Skeletal muscle tissue (tissue), 3 donors: ENCODE measurements at regions not wholly inside any gene's neighbourhood (a gene's known extent, or its start where the extent isn't known, plus 50 kb on each side); places are given as distances from the start of the nearest gene placed in this dataset.

Experiments used
- H3K27ac ChIP-seq: one replicate; pipeline ENCODE4 v1.7.0; 2013; ENCODE audit warnings: mild to moderate bottlenecking, low read depth, low read length, inconsistent platforms
- H3K27me3 ChIP-seq, 3 donors: one replicate each; pipeline ENCODE4 v1.7.0; 2013; ENCODE audit warnings: low read length in 3 of 3; ENCODE audit not compliant: control insufficient read depth in 3 of 3, insufficient read depth in 3 of 3
- H3K36me3 ChIP-seq, 3 donors: one replicate each; pipeline ENCODE4 v1.7.0; 2013; ENCODE audit warnings: low read length in 3 of 3; ENCODE audit not compliant: control insufficient read depth in 3 of 3, insufficient read depth in 3 of 3
- H3K4me1 ChIP-seq, 3 donors: one replicate each; pipeline ENCODE4 v1.7.0; 2013; ENCODE audit warnings: low read length in 3 of 3, mild to moderate bottlenecking in 3 of 3; ENCODE audit not compliant: control insufficient read depth in 3 of 3, insufficient read depth in 3 of 3
- H3K4me3 ChIP-seq, 3 donors: one replicate each; pipeline ENCODE4 v1.7.0; 2013; ENCODE audit warnings: low read length in 3 of 3
- H3K9ac ChIP-seq, 3 donors: one replicate each; pipeline ENCODE4 v1.7.0; 2013; ENCODE audit warnings: low read length in 3 of 3, mild to moderate bottlenecking in 3 of 3, moderate library complexity in 2 of 3, low read depth in 1 of 3
- H3K9me3 ChIP-seq, 3 donors: one replicate each; pipeline ENCODE4 v1.7.0; 2013; ENCODE audit warnings: low read length in 3 of 3; ENCODE audit not compliant: control insufficient read depth in 3 of 3
- donor health status: Osteomylitis.

DNA sequence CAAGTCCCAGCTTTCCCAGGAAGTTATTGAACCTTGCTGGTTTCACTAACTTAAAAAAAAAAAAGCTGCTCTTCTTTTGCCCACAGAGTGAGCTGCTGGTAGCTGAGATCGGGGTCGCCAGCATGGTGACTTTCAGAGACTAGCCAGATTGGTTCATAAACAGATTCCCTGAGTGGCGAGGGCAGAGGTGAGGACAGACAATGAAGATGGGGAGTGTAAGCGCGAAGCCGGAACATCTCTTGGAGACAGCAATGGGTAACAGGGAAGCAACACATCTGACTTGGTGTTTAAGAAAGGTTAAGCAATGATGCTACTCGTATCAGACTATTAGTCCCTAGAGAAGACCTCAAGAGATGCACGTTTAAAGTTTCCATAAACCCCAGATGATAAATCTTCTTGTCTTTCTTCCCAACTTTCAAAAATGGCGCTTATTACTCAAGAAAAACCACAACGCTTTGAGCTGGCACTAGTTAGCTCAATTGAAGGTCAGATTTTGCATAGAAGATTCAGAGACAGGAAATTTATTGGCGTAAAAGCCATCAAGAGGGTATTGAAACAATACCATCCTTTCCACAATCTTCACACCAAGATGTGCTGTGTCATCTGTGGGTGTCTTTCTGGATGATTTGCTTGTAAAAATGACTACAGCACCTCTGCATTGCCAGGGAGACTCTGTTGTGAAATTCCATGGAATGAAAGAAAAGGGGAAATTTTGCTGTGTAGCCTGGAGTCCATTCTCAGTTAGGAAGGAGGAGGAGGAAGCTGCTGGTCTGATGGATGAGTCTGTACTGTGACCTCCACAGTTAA lies 193.1 kb upstream of the CXCR4 start:
- Histone ChIP-seq H3K27ac (no peak overlapping the region), H3K27me3 (no peaks in the 10 kb centered on the region), H3K9ac (no peak overlapping the region), H3K9me3 (no peaks in the 10 kb centered on the region), H3K4me1 (no peaks in the 10 kb centered on the region), H3K4me3 (no peak overlapping the region), H3K36me3 (no peaks in the 10 kb centered on the region)

DNA sequence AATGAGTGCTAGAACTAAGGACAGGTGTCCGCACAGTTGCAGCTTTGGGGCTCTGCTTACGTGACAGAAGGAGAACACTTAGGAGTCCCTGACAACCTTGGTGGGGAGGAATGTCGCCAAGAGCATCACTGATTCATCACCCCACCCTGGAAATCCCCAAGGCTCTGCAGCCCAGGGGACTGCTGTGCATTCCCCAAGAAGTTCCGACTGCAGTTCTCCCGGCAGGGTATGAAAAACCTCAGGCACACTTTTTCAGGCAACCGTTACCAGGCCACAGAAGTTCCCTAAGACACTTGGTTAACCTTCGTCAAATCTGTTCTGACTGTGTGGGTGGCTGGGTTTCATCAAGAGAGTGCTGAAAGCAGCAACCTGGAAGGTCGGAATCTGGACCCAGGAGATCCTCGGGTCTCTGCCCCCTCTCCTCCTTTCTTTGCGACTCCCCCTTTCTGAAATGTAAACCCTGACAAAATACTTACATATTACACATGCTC lies 192.1 kb upstream of the CXCR4 start:
- Histone ChIP-seq H3K27ac (no peak overlapping the region), H3K9me3 (no peaks in the 10 kb centered on the region), H3K27me3 (no peaks in the 10 kb centered on the region), H3K4me1 (no peaks in the 10 kb centered on the region), H3K4me3 (no peak overlapping the region), H3K36me3 (no peaks in the 10 kb centered on the region), H3K9ac (no peak overlapping the region)

DNA sequence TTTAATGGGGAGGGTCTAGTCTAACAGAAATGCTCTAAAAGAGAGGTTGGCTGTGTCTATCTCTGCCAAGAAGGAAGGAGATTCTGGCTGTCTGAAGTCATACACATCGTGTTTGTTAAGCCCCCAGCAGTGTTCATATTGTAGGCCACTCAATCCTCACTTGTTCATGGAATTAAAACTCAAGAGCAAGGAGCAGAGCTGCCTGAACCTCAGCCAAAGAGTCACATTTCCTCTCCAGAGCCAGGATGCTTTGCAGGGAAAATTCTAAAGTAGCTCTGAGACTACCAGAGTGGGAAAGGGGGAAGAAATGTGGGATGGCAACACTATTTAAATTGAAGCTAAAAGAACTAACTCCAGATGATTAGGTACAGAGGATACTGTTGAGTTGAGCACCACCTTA lies 190.7 kb upstream of the CXCR4 start:
- no peaks in the 10 kb centered on the region for H3K36me3 ChIP-seq
- H3K27me3 ChIP-seq: no peaks in the 10 kb centered on the region
- H3K9ac ChIP-seq: no peak overlapping the region
- H3K27ac ChIP-seq: no peak overlapping the region
- no peak overlapping the region for H3K4me3 ChIP-seq
- H3K9me3 ChIP-seq: no peaks in the 10 kb centered on the region
- no peaks in the 10 kb centered on the region for H3K4me1 ChIP-seq

DNA sequence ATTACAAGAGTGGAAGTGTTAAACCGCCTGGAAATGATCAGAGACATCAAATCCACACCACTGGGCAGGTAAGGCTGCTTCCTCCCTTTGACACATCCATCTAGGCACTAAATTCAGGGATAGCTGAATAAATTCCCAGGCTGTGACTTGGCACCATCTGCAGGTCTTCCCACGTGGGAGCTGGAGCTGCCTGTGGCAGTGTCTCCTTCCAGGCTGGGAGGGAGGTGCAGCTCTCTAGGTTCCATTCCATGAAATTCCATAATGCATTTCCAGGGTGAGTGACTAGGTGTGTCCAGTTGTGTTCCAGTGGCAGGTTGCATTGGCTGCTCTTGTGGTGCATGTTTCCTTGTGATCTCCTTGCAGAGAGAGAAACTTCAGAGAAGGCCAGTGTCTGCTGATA lies 188.9 kb upstream of the CXCR4 start:
- Histone ChIP-seq H3K27ac (no peak overlapping the region), H3K4me1 (no peaks in the 10 kb centered on the region), H3K4me3 (no peak overlapping the region), H3K9ac (no peak overlapping the region), H3K9me3 (no peaks in the 10 kb centered on the region), H3K27me3 (no peaks in the 10 kb centered on the region), H3K36me3 (no peaks in the 10 kb centered on the region)

DNA sequence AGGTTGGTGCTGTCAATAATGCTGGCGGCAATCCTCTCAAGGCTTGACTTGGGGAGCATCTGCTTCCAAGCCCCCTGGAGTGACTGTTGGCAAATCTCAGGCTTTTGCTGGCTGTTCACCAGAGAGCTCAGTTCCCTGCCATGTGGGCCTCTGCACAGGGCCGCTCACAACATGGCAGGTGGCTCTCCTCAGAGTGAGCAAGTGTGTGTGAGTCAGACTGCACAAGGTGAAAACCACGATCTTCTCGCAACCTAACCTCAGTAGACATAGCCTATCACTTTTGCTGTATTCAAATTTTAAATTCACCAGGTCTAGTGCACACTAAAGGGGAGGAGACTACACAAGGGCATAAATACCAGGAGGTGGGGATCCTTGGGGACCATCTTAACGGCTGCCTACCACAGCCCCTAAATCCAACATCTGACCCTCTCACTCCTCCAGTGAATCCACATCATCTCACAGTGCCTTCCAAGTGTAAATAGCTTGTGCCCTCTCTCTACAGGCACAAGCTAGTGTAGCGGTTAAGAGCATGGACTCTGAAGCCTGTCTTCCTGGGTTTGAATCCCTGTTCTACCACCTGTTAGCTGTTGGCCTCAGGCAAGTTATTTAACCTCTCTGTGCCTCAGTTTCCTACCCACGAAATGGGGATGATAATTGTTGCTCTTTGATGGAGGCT lies 187.7 kb upstream of the CXCR4 start:
- Histone ChIP-seq H3K4me3 (no peak overlapping the region), H3K9me3 (no peaks in the 10 kb centered on the region), H3K4me1 (no peaks in the 10 kb centered on the region), H3K9ac (no peak overlapping the region), H3K36me3 (no peaks in the 10 kb centered on the region), H3K27ac (no peak overlapping the region), H3K27me3 (no peaks in the 10 kb centered on the region)

DNA sequence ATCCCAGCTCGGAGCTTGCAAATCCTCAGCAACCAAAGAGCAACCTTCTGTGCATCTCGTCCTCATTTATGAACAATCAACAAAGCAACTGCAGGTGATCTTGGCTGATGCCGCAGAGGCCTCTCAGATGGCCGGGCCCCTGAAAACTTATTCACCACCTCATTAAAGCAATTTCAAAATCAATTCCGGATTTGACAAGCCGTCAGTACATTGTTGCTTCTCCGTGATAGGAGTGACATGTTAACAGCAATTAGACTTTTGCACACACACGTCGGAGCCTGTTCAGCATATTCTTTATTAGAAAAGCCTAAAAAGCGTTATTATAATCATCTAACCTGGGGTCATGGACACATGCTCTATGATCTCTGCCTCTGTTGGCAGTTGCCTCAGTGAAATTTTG lies 183.1 kb upstream of the CXCR4 start:
- no peak overlapping the region for H3K27ac ChIP-seq
- no peaks in the 10 kb centered on the region for H3K4me1 ChIP-seq
- no peak overlapping the region for H3K9ac ChIP-seq
- H3K36me3 ChIP-seq: no peaks in the 10 kb centered on the region
- H3K27me3 ChIP-seq: no peaks in the 10 kb centered on the region
- H3K4me3 ChIP-seq: no peak overlapping the region
- no peaks in the 10 kb centered on the region for H3K9me3 ChIP-seq

DNA sequence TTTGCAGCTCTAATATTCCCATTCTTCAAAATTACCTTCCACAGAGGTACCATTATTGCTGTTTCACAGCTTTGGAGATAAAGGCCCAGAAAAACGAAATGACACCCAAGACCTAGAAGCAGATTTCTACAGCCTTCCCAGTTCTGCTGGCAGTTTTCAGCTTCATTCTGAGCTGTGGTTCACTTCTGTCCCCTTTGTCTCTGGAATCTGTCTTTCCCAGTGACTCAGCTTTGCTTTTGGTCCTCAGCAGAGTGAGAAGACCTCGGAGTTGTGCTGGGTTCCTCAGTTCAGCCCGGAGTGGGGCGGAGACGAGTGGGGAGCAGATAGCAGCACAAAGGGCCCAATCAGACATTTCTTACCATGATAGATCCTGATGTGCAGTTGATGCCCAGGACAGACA lies 180.7 kb upstream of the CXCR4 start:
- no peaks in the 10 kb centered on the region for H3K36me3 ChIP-seq
- H3K27ac ChIP-seq: no peak overlapping the region
- no peak overlapping the region for H3K4me3 ChIP-seq
- H3K27me3 ChIP-seq: no peaks in the 10 kb centered on the region
- no peaks in the 10 kb centered on the region for H3K9me3 ChIP-seq
- H3K4me1 ChIP-seq: no peaks in the 10 kb centered on the region
- H3K9ac ChIP-seq: no peak overlapping the region

DNA sequence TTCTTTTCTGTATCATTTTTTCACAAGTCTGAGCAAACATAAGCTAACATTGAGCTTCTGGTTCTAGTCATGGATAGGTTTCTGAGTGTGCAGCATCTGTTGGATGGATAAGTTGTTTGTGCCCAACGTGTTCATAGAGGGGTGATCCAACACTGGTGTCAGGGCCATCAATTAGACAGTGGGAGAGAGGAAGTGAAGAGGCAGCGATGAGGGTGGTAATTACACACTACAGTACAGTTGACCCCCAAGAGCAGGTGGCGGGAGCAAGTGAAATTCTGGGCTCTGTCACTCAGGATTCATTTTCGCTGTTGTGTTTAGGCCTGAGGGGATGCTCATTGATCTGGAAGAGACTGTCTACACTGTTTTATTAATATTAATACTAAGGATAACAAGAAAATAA lies 180.0 kb upstream of the CXCR4 start:
- H3K27ac ChIP-seq: no peak overlapping the region
- no peak overlapping the region for H3K9ac ChIP-seq
- no peaks in the 10 kb centered on the region for H3K4me1 ChIP-seq
- no peaks in the 10 kb centered on the region for H3K36me3 ChIP-seq
- H3K9me3 ChIP-seq: no peaks in the 10 kb centered on the region
- no peaks in the 10 kb centered on the region for H3K27me3 ChIP-seq
- H3K4me3 ChIP-seq: no peak overlapping the region

DNA sequence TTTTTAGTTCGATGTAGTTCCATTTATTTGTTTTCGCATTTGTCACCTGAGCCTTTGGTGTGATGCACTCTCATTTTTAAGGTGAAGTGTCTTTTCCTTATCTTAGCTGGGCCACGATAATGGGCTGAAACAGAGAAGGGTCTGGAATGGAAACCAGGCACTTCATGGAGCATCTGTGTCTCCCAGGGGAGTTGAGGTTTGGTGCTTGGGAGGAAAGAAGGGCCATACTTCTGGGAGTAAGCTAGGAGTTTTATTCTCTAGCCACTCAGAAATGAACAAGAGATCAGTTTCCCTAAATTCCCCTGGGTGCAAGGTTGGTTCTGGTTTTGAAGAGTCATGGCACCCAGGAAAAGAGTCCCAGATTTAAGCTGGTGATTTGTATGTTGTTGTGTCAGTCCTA lies 179.4 kb upstream of the CXCR4 start:
- H3K9me3 ChIP-seq: no peaks in the 10 kb centered on the region
- H3K36me3 ChIP-seq: no peaks in the 10 kb centered on the region
- no peak overlapping the region for H3K4me3 ChIP-seq
- H3K27ac ChIP-seq: no peak overlapping the region
- H3K27me3 ChIP-seq: no peaks in the 10 kb centered on the region
- no peaks in the 10 kb centered on the region for H3K4me1 ChIP-seq
- no peak overlapping the region for H3K9ac ChIP-seq

DNA sequence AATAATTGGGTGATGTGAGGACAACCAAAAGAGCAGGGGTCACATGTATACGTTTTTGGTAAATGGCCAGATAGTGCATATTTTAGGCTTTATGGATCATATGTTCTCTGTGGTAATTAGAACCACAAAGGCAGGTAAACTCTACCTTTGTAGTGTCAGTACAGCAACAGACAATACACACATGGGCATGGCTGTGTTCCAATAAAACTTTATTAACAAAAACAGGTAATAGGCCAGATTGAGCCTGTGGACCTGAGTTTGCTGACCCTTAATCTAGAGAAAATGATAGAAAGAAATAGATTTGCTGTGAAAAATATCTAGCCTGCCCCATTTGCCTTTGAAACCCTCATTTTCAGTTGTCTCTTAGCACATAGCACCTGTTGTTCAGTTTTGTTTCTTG lies 177.2 kb upstream of the CXCR4 start:
- no peaks in the 10 kb centered on the region for H3K27me3 ChIP-seq
- no peak overlapping the region for H3K27ac ChIP-seq
- H3K9ac ChIP-seq: no peak overlapping the region
- no peak overlapping the region for H3K4me3 ChIP-seq
- H3K9me3 ChIP-seq: peaks cover 0 to 3% (median 0%) of the 10 kb centered on the region in 3 donors
- no peaks in the 10 kb centered on the region for H3K36me3 ChIP-seq
- H3K4me1 ChIP-seq: no peaks in the 10 kb centered on the region
